HG03095 (cell line): ENCODE measurements at regions not wholly inside any gene's neighbourhood (a gene's known extent, or its start where the extent isn't known, plus 50 kb on each side); places are given as distances from the start of the nearest gene placed in this dataset.

Source experiments
- ATAC-seq: cut with Tn5 transposase; IDR thresholded peaks from one replicate; pipeline ENCODE4 v1.9.1; 2021; ENCODE audit warnings: moderate library complexity; ENCODE audit not compliant: unreplicated experiment

- no peak for ATAC-seq
Measured at GRCh38 chr17:33809748-33810147, 445.3 kb upstream of the CCL2 start.

- no peak for ATAC-seq
Measured at GRCh38 chr17:33811004-33811760, 443.9 kb upstream of the CCL2 start.

GRCh38 chr17:33811984-33812577, 443.0 kb upstream of the CCL2 start:
- ATAC-seq = no peak

GRCh38 chr17:33814852-33815251, 440.2 kb upstream of the CCL2 start:
- no peak for ATAC-seq

- no peak for ATAC-seq
Measured at GRCh38 chr17:33816036-33816435, 439.0 kb upstream of the CCL2 start.

GRCh38 chr17:33816842-33817617, 438.1 kb upstream of the CCL2 start:
- no peak for ATAC-seq

GRCh38 chr17:33819539-33819938, 435.5 kb upstream of the CCL2 start:
- ATAC-seq = no peak

- no peak for ATAC-seq
Measured at GRCh38 chr17:33832262-33832661, 422.8 kb upstream of the CCL2 start.

GRCh38 chr17:33837281-33837680, 417.8 kb upstream of the CCL2 start:
- ATAC-seq = no peak

- no peak for ATAC-seq
Measured at GRCh38 chr17:33838281-33838680, 416.8 kb upstream of the CCL2 start.

GRCh38 chr17:33847900-33848299, 407.2 kb upstream of the CCL2 start:
- ATAC-seq = no peak

GRCh38 chr17:33848433-33848832, 406.7 kb upstream of the CCL2 start:
- ATAC-seq = no peak

- ATAC-seq = no peak
Measured at GRCh38 chr17:33854596-33854995, 400.5 kb upstream of the CCL2 start.

GRCh38 chr17:33858121-33858520, 397.0 kb upstream of the CCL2 start:
- no peak for ATAC-seq

- no peak for ATAC-seq
Measured at GRCh38 chr17:33858682-33859081, 396.4 kb upstream of the CCL2 start.

- ATAC-seq = no peak
Measured at GRCh38 chr17:33862772-33863602, 392.1 kb upstream of the CCL2 start.

GRCh38 chr17:33864758-33865229, 390.3 kb upstream of the CCL2 start:
- ATAC-seq = no peak

GRCh38 chr17:33868899-33869298, 386.2 kb upstream of the CCL2 start:
- no peak for ATAC-seq

- no peak for ATAC-seq
Measured at GRCh38 chr17:33870936-33871335, 384.1 kb upstream of the CCL2 start.

- ATAC-seq = no peak
Measured at GRCh38 chr17:33871720-33872540, 383.2 kb upstream of the CCL2 start.
